IPS DF 6.9 (cell line): ENCODE measurements at regions not wholly inside any gene's neighbourhood (a gene's known extent, or its start where the extent isn't known, plus 50 kb on each side); places are given as distances from the start of the nearest gene placed in this dataset.
"Not testable (repeated sequence)": the region's sequence is repeated elsewhere in the genome, so short reads cannot be mapped to it uniquely, and the experiment has no call there.

ENCODE experiments used
- DNase-seq: peaks from one replicate; pipeline ENCODE4 v3.0.0-alpha.2; 2013; ENCODE audit warnings: low read depth, low spot score
- H3K27ac ChIP-seq: one replicate; pipeline ENCODE4 v1.5.1; 2013; ENCODE audit warnings: low read length, control low read depth
- H3K27me3 ChIP-seq: 2 replicates; pipeline ENCODE4 v1.6.1; 2013; ENCODE audit warnings: mild to moderate bottlenecking, low read length; ENCODE audit not compliant: control insufficient read depth, insufficient read depth
- H3K36me3 ChIP-seq: 2 replicates; pipeline ENCODE4 v1.6.1; 2013; ENCODE audit warnings: low read length; ENCODE audit not compliant: control insufficient read depth, insufficient read depth
- H3K4me1 ChIP-seq: 2 replicates; pipeline ENCODE4 v1.6.1; 2013; ENCODE audit warnings: low read length; ENCODE audit not compliant: control insufficient read depth, insufficient read depth
- H3K4me3 ChIP-seq: 2 replicates; pipeline ENCODE4 v1.5.1; 2013; ENCODE audit warnings: mild to moderate bottlenecking, low read length
- H3K9me3 ChIP-seq: 2 replicates; pipeline ENCODE4 v1.6.1; 2013; ENCODE audit warnings: low read length, inconsistent platforms; ENCODE audit not compliant: control insufficient read depth, insufficient read depth
- WGBS: extraction: QIAGEN DNeasy Blood & Tissue Kit; methylation state at CpG from one replicate; pipeline ENCODE4 v1.1.7; 2013; ENCODE audit warnings: mixed read lengths, missing lambda C conversion rate; ENCODE audit not compliant: insufficient read length, insufficient coverage; 5-methylcytosine and 5-hydroxymethylcytosine counted together

DNA sequence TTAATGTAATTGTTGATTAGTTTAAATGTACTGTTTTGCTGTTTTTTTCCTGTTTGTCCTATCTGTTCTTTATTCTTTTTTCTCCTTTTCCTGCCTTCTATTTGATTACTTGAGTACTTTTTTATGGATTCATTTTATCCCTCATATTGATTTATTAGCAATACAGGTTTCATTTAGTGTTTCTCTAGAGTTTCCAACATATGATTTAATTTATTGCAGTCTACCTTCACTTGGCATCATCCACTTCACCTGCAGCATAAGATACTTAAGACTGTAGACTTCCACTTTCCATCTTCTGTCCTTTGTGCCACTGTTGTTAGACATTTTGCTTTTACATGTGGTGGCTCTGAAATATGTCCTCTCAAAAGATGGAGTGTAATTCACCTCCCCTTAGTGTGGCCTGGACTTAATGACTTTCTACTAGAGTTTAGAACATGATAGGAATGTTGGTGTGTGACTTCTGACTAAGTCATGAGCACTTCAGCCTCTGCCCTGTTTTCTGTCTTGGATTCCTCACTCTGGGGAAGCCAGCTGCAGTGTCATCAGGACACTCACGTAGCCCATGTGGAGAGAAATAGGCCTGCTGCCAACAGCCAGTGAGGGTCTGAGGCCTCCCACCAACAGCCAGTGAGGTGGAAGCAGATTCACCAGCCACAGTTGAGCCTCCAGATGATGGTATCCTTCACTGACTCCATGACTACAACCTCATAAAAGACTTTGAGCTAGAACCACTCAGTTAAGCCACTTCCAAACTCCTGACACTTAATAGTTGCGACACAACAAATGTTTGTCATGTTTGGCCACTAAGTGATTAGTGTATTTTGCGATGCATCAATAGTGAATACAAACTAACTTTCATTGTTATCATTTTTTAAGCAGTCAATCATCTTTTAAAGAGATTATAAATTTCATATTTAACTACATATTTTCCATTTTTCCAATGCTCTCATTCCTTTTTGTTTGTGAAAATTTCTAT, 643.5 kb upstream of the DPP6 start:
- no peak for DNase-seq
- peaks cover 4% of the 10 kb centered on the region for H3K9me3 ChIP-seq
- WGBS, result no CpG with 5 or more reads among the region's 3 CpGs
- no peak overlapping the region for H3K27ac ChIP-seq
- H3K4me1 ChIP-seq, result no peaks in the 10 kb centered on the region
- no peak overlapping the region for H3K4me3 ChIP-seq
- H3K36me3 ChIP-seq, result no peaks in the 10 kb centered on the region
- H3K27me3 ChIP-seq, result no peaks in the 10 kb centered on the region

DNA sequence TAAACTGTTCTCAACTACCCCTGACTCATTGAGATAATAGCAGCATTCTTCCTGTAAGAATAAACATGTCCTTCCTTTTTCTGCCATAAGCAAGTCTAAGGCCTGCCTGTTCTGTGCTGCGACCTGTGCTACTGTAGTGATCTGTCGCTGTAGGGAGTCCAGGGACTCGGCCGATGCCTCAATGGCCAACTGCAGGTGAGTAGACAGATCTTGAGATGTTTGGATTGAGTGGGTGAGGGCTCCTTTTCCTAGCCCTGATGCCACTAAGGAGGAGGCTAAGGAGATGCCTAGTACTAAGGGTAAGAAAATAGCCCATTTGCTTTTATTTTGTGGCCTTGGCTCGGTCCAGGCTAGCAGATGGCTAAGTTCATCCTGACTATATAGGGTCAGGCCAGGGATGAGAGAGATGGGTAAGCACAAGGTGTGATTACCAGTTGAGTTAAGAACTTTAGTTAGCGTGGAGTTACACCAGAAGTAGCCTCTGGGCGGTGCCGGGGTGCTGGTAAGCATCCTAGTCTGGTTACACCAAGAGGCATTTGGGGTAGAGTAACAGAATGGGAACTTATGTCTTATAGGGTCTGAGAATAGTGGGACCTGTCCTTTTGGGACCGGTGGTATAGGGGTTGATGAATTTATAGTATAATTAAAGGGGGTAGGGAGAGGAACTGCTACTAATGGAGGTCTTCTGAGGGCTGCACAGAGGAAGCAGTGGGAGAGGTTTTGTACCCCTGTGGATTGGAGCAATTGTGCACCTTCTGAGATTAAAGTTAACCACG, 642.4 kb upstream of the DPP6 start:
- no CpG with 5 or more reads among the region's 10 CpGs for WGBS
- not testable (repeated sequence) for H3K27ac ChIP-seq, H3K9me3 ChIP-seq, DNase-seq, H3K36me3 ChIP-seq, H3K27me3 ChIP-seq, H3K4me3 ChIP-seq, H3K4me1 ChIP-seq

DNA sequence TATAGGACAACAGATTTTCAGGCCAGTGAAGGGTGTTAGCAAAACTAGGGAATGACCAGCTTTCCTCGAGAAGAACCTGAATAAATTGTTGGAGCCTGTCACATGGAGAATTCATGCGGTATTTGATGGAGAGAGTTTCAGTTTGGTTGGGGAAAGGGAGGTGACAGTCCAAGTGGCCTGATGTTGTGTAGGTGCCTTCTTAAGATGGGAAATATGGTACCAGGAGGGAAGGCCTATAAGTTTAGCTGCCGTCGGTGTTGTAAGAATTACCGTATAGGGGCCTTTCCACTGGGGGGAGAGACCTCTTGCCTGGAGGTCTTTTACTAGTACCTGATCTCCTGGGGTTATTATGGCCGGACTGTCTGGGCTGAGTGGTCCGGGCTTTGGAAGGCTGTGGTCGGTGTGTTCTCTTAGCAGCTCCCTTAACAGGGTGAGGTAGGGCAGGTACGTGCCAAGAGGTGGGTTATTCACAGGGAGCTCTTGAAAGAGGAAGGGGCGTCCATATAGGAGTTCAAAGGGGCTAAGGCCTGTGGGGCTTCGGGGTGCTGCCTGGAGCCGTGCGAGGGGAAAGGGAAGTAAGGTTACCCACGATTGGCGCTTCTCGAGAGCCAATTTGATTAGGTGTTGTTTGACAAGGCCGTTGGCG, 641.1 kb upstream of the DPP6 start:
- not testable (repeated sequence) for H3K27ac ChIP-seq, H3K36me3 ChIP-seq, H3K27me3 ChIP-seq, H3K9me3 ChIP-seq, H3K4me1 ChIP-seq, H3K4me3 ChIP-seq, DNase-seq
- no CpG with 5 or more reads among the region's 18 CpGs for WGBS

DNA sequence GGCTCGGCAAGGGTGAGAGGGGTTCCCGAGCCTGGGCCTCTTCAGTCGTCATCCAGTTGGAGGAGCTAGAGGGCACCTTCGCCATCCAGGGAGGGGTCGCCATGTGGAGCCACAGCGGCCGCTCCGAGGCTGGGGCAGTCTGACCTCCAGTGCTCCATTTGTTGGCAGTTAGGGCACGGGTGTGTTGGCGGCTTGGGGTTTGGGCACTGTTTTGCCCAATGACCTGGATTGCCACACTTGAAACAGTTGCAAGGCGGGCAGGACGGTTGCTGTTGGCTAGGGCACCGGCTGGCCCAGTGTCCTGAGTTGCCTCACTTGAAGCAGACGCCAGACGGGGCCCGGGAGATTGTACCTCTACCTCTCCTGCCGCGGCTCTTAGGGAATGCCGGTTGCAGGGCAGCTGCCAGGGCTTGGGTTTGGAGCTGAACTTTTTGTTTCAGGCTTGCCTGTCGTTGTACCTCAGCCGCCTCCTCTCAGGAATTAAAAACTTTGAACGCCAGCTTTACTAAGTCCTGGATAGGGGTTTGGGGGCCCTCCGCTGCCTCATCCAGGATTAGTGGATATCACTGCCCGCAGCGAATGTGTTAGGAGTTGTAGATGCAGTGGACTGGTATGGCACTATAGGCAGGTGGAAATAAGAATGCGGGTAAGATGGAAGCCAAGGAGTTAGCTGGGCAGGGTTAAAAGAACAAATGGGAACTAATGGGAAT, 639.9 kb upstream of the DPP6 start:
- H3K27ac ChIP-seq, H3K4me1 ChIP-seq, H3K27me3 ChIP-seq, H3K9me3 ChIP-seq, H3K4me3 ChIP-seq, DNase-seq, H3K36me3 ChIP-seq: not testable (repeated sequence)
- WGBS, result no CpG with 5 or more reads among the region's 26 CpGs

DNA sequence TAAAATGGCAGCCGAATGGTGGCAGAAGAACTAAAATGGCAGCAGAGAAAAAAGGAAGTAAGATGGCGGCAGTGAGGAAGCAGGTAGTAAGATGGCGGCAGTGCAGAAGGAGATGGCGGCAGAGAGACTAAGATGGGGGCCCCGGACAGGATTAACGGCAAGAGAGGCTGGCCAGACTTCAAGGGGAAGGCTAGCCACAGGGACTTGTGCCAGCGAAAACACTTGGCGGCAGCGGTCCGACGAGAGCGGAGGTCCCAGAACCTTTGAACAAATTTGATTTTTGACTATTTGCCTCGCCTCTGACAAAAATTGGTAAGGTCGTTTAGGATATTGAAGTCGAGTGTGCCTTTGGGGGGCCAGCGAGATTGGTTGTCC, 639.4 kb upstream of the DPP6 start:
- not testable (repeated sequence) for DNase-seq, H3K36me3 ChIP-seq, H3K4me3 ChIP-seq, H3K4me1 ChIP-seq, H3K9me3 ChIP-seq, H3K27me3 ChIP-seq, H3K27ac ChIP-seq
- no CpG with 5 or more reads among the region's 16 CpGs for WGBS

DNA sequence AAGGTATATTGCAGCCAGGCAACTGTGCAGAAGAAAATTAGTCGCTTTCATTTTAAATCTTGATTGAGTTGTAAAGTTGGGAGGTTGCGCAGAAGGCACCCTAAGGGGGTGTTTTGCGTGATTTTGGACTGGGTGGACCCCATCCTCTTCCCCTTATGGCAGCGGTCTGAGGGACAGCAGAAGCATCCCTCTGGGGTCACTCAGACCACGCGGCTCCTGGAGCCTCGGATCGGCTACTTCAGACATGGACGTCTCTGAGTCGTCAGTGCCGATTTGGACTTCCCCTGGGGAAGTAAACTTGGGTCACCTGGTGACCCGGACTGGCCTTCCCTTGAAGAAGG, 639.0 kb upstream of the DPP6 start:
- Histone ChIP-seq H3K27me3 (no peaks in the 10 kb centered on the region), H3K36me3 (no peaks in the 10 kb centered on the region), H3K4me3 (no peak overlapping the region), H3K9me3 (peaks cover 3% of the 10 kb centered on the region; the same call in 1 of the 2 replicates), H3K4me1 (no peaks in the 10 kb centered on the region), H3K27ac (no peak overlapping the region)
- WGBS, result no CpG with 5 or more reads among the region's 12 CpGs
- DNase-seq, result no peak

DNA sequence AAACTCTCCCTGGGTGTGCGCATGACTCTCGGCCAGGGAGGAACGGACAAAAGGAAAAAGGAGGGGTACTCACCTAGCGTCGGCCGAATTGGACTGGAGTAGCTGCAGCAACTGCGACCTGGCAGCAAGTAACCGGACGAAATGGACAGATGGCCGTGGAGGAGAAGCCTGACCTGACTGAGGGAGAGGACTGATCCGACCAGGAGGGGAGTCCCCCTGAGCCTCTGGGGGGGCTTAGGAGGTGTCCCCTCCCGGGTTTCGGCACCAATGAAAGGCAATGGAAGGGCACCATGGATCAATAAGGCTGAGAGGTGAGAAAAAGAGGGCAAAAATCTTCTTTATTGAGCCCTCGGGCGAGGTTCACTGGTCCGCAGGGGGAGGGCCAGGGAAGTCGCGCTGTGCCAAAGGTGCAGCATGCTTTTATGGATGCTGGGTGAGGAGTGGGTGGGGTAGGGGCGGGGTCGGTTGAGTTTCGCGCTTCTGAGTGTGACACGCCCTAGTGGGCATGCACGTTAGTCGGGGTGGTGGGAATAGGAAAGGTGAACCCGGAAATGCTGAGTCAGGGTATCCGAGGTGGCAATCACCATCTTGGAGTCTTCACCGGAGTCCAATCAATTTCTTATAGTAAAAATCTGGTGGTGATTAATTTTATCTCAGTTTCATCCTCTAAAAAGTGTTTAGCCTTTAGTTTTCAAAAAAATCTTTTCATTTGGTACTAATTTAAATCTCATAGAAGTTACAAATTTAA, 638.5 kb upstream of the DPP6 start:
- no CpG with 5 or more reads among the region's 28 CpGs for WGBS
- Histone ChIP-seq H3K36me3 (no peaks in the 10 kb centered on the region), H3K4me3 (no peak overlapping the region), H3K27me3 (no peaks in the 10 kb centered on the region), H3K27ac (no peak overlapping the region), H3K4me1 (no peaks in the 10 kb centered on the region), H3K9me3 (peaks cover 2% of the 10 kb centered on the region; the same call in 1 of the 2 replicates)
- DNase-seq, result no peak

DNA sequence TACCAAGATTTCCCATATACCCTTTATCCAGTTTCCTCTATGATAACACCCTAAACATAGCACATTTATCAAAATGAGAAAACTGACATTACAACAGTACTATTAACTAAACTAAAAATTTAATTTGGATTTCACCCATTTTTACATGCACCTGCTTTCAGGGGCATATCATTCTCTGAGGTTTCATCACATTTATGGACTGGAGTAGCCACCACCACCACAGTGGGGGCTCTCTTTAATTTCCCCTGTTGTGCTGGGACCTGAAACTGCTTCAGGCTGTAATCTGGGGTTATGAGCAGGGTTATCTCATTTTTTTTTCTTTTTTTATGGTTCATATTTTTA, 637.9 kb upstream of the DPP6 start:
- DNase-seq, result no peak

DNA sequence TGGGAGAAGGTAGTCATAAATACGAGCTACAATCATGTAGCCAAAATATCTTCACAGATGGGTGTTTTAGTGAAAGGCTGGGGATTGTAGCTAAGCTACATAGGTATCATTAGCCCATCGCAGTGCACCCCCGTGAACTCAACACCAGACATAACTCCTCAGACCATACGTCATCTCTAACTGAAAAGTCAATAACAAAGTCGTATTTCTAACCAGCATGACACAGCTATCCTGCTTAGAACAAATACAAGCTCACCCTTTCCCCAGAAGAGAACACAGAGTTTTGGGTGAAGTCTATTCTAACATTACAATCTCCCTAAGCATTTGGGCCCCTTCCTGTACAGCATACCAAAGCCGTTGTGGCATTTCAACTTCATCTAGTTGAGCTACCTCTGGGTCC, 636.6 kb upstream of the DPP6 start:
- no peaks in the 10 kb centered on the region for H3K4me1 ChIP-seq
- no peaks in the 10 kb centered on the region for H3K36me3 ChIP-seq
- no peak overlapping the region for H3K27ac ChIP-seq
- H3K9me3 ChIP-seq, result no peaks in the 10 kb centered on the region; the same call in 1 of the 2 replicates
- no peak overlapping the region for H3K4me3 ChIP-seq
- H3K27me3 ChIP-seq, result no peaks in the 10 kb centered on the region
- DNase-seq, result no peak
- no CpG with 5 or more reads among the region's 6 CpGs for WGBS

More for the DNA sequence above, 637.9 kb upstream of the DPP6 start:
- H3K36me3 ChIP-seq, result no peaks in the 10 kb centered on the region
- no peak overlapping the region for H3K4me3 ChIP-seq
- no peak overlapping the region for H3K27ac ChIP-seq
- H3K4me1 ChIP-seq, result no peaks in the 10 kb centered on the region
- no peaks in the 10 kb centered on the region for H3K27me3 ChIP-seq
- no peaks in the 10 kb centered on the region; the same call in 1 of the 2 replicates for H3K9me3 ChIP-seq
